Cardiac muscle cell (in vitro differentiated cells and primary cell): ENCODE measurements at regions not wholly inside any gene's neighbourhood (a gene's known extent, or its start where the extent isn't known, plus 50 kb on each side); places are given as distances from the start of the nearest gene placed in this dataset.
A peak's percentile ranks its signal among the peaks of the same experiment; 100 is the strongest.

Source experiments
- DNase-seq, 2 donors: peaks; one replicate each; pipeline versions ENCODE4 v3.0.0 to v3.0.0-alpha.2; 2010 to 2017; ENCODE audit warnings: low read depth in 1 of 2, low spot score in 1 of 2
- H3K27ac ChIP-seq: fragments of 200-600 bp; sonication (generic); 2 replicates; pipeline ENCODE4 v1.5.1; 2016
- H3K27me3 ChIP-seq: fragments of 200-600 bp; sonication (generic); 2 replicates; pipeline ENCODE4 v1.6.0; 2016; ENCODE audit warnings: control low read depth
- H3K36me3 ChIP-seq: fragments of 200-600 bp; sonication (generic); 2 replicates; pipeline ENCODE4 v1.5.1; 2016; ENCODE audit warnings: control low read depth
- H3K4me1 ChIP-seq: fragments of 200-600 bp; sonication (generic); 2 replicates; pipeline ENCODE4 v1.8.1; 2017; ENCODE audit warnings: low read depth, mild to moderate bottlenecking, mixed run types
- H3K4me3 ChIP-seq: fragments of 200-600 bp; sonication (generic); 2 replicates; pipeline ENCODE4 v1.5.1; 2016; ENCODE audit warnings: mild to moderate bottlenecking
- H3K9me3 ChIP-seq: fragments of 200-600 bp; sonication (generic); 2 replicates; pipeline ENCODE4 v1.5.1; 2017; ENCODE audit warnings: low read depth, mild to moderate bottlenecking, control low read depth
- TF ChIP-seq, protein P1 (sequence below): IDR thresholded peaks from 2 replicates; pipeline ENCODE4 v1.5.1; 2012; ENCODE audit warnings: low read depth, mild to moderate bottlenecking, low read length

DNA sequence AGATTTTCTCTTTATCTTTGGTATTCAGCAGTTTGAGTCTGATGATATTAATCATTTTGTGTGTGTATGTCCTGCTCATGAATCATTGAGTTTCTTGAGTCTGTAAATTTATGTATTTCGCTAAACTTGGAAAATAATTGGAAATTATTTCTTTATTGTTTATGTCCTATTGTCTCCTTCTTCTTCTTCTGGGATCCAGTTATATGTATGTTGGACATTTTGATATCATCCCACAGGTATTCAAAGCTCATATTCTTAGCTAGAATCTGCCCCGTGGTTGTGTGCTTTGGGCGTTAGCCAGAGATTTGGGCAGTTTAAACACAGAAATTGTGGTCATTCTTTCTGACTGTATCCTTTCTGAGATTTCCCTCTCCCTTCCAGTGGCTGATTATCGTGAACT is 243.0 kb upstream of the SPRED2 start:
- H3K4me1 ChIP-seq, result no peaks in the 10 kb centered on the region
- DNase-seq, result no peak
- TF ChIP-seq, protein P1, sequence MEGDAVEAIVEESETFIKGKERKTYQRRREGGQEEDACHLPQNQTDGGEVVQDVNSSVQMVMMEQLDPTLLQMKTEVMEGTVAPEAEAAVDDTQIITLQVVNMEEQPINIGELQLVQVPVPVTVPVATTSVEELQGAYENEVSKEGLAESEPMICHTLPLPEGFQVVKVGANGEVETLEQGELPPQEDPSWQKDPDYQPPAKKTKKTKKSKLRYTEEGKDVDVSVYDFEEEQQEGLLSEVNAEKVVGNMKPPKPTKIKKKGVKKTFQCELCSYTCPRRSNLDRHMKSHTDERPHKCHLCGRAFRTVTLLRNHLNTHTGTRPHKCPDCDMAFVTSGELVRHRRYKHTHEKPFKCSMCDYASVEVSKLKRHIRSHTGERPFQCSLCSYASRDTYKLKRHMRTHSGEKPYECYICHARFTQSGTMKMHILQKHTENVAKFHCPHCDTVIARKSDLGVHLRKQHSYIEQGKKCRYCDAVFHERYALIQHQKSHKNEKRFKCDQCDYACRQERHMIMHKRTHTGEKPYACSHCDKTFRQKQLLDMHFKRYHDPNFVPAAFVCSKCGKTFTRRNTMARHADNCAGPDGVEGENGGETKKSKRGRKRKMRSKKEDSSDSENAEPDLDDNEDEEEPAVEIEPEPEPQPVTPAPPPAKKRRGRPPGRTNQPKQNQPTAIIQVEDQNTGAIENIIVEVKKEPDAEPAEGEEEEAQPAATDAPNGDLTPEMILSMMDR, result no peak
- H3K4me3 ChIP-seq, result no peak overlapping the region
- no peaks in the 10 kb centered on the region for H3K9me3 ChIP-seq
- H3K27ac ChIP-seq, result no peak overlapping the region
- no peaks in the 10 kb centered on the region for H3K36me3 ChIP-seq
- no peaks in the 10 kb centered on the region for H3K27me3 ChIP-seq

DNA sequence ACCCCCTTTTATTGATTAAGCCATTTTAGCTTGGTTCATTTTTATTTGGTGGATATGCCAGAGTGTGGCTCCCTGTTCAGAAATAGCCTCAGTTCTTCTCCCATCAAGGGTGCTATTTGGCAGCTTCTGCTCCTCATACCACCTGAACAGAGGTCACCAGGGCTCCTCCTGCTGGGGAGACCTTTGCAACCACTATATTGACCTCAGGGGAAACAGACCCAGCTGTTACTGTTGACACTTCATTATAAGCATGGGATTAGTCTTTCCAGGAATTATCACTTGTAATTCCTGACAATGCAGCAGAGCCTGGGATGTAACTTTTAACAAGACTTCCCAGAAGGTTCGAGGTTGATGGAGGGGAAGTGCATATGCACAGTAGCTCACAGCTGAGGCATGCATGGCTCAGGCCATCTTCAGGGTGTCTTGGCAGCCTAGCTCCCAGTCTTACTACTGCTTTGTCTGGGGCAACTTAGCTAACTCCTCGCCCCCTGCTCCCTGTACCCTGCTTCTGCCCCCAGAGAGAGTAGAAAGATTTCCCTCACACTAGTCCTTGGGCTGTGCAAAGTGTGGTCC is 239.4 kb upstream of the SPRED2 start:
- Histone ChIP-seq H3K4me1 (no peaks in the 10 kb centered on the region), H3K27ac (no peak overlapping the region), H3K27me3 (no peaks in the 10 kb centered on the region), H3K36me3 (no peaks in the 10 kb centered on the region), H3K4me3 (no peak overlapping the region), H3K9me3 (no peaks in the 10 kb centered on the region)
- no peak for DNase-seq
- TF ChIP-seq, protein P1, result no peak

DNA sequence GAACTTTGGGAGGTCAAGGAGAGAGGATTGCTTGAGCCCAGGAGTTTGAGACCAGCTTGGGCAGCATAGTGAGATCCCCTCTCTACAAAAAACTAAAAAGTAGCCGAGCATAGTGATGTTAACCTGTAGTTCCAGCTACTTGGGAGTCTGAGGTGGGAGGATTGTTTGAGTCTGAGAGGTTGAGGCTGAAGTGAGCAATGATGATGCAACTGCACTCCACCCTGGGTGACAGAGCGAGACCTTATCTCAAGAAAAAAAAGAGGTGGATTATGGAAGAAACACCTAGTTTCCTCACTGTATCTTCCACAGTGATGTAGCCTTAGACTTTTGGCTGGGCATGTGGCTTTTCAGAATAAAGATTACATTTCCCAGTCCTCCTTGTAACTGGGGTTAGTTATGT is 237.2 kb upstream of the SPRED2 start:
- Histone ChIP-seq H3K9me3 (no peaks in the 10 kb centered on the region), H3K4me1 (no peaks in the 10 kb centered on the region), H3K4me3 (no peak overlapping the region), H3K36me3 (no peaks in the 10 kb centered on the region), H3K27me3 (no peaks in the 10 kb centered on the region), H3K27ac (no peak overlapping the region)
- no peak for DNase-seq
- TF ChIP-seq, protein P1, result no peak

DNA sequence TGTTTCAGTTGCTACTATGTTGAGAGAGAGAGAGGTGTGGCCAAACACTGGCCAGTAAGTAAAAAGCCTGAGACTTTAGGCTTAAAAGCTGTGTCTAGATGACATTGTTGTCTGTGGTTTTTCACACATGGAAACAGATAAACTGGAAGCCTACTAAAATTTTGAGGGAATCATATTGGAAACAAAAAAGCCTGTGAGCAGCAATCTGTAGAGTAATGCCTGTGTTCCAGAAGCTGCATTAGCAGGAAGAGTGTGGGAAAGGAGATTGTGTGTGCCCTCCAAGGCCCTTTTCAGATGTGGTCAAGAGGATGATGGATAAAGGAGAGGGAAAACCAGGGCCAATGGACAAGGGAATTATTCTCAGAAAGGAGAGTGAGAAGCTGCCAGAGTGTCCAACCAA is 236.3 kb upstream of the SPRED2 start:
- Histone ChIP-seq H3K27ac (no peak overlapping the region), H3K4me3 (no peak overlapping the region), H3K4me1 (no peaks in the 10 kb centered on the region), H3K27me3 (no peaks in the 10 kb centered on the region), H3K36me3 (no peaks in the 10 kb centered on the region), H3K9me3 (no peaks in the 10 kb centered on the region)
- DNase-seq, result no peak
- TF ChIP-seq, protein P1, result no peak

DNA sequence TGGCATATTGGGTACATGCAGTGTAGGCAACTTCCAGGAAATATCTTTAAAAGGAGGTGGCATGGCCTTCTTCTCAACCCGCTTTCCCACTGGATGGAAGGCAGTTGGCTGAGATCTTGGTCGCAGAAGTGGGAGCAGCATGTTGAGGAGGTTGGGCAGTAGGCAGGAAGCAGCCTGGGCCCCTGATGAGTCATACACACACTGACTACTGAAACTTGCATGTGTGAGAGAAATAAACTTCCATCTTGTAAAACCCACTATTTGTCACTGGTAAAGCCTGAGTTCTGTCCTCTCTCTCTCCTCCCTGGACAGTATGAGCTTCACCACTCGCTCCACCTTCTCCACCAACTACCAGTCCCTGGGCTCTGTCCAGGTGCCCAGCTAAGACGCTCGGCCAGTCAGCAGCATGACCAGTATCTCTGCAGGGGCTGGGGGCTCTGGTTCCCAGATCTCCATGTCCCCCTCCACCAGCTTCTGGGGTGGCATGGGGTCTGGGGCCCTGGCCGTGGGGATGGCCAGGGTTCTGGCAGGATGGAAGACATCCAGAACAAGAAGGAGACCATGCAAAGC is 233.8 kb upstream of the SPRED2 start:
- Histone ChIP-seq H3K36me3 (no peaks in the 10 kb centered on the region), H3K4me3 (no peak overlapping the region), H3K27ac (no peak overlapping the region), H3K4me1 (no peaks in the 10 kb centered on the region), H3K27me3 (no peaks in the 10 kb centered on the region), H3K9me3 (no peaks in the 10 kb centered on the region)
- peak in 1 of 2 donors; percentile 48 for DNase-seq
- TF ChIP-seq, protein P1, result no peak
